OCI-LY3 (cell line): ENCODE measurements at regions not wholly inside any gene's neighbourhood (a gene's known extent, or its start where the extent isn't known, plus 50 kb on each side); places are given as distances from the start of the nearest gene placed in this dataset.

Source experiments
- H2AFZ ChIP-seq: fragments of 200-600, 300-600 bp; shearing (Covaris generic); 2 replicates; pipeline ENCODE4 v1.6.0; 2014; ENCODE audit warnings: antibody characterized with exemption, low read depth, low read length
- H3K27ac ChIP-seq: fragments of 200-600, 300-600 bp; sonication (generic); 2 replicates; pipeline ENCODE4 v1.5.1; 2014; ENCODE audit warnings: mild to moderate bottlenecking, low read length, moderate library complexity, mixed read lengths
- H3K27me3 ChIP-seq: fragments of 200-600, 300-600 bp; sonication (generic); 2 replicates; pipeline ENCODE4 v1.6.1; 2014; ENCODE audit warnings: low read depth, low read length, mixed read lengths
- H3K36me3 ChIP-seq: fragments of 200-600, 300-600 bp; sonication (generic); replicated peaks from 2 replicates; pipeline ENCODE3; 2014; ENCODE audit warnings: low read depth, low read length, mixed read lengths
- H3K4me1 ChIP-seq: fragments of 300-600, 200-600 bp; sonication (generic); 2 replicates; pipeline ENCODE4 v1.6.1; 2014; ENCODE audit warnings: low read length, mixed read lengths
- H3K4me2 ChIP-seq: fragments of 200-600, 300-600 bp; sonication (generic); 2 replicates; pipeline ENCODE4 v1.6.1; 2014; ENCODE audit warnings: low read length, mixed read lengths
- H3K4me3 ChIP-seq: fragments of 300-600, 200-600 bp; sonication (generic); 2 replicates; pipeline ENCODE4 v1.5.1; 2014; ENCODE audit warnings: antibody characterized with exemption, mild to moderate bottlenecking, low read length, moderate library complexity
- H3K79me2 ChIP-seq: fragments of 300-600, 200-600 bp; shearing (Covaris generic); 2 replicates; pipeline ENCODE4 v1.6.1; 2014; ENCODE audit warnings: mild to moderate bottlenecking, low read length, mixed read lengths
- H3K9ac ChIP-seq: fragments of 300-600, 200-600 bp; shearing (Covaris generic); 2 replicates; pipeline ENCODE4 v1.6.0; 2014; ENCODE audit warnings: mild to moderate bottlenecking, low read length, moderate library complexity
- H3K9me3 ChIP-seq: fragments of 200-600, 300-600 bp; shearing (Covaris generic); 2 replicates; pipeline ENCODE4 v1.6.1; 2014; ENCODE audit warnings: low read length, mixed read lengths; ENCODE audit not compliant: insufficient read depth
- H4K20me1 ChIP-seq: fragments of 200-600, 300-600 bp; sonication (generic); 2 replicates; pipeline ENCODE4 v1.6.1; 2016; ENCODE audit warnings: low read length, mixed read lengths; ENCODE audit not compliant: insufficient read depth
- EZH2phosphoT487 ChIP-seq: fragments of 200-600 bp; shearing (Covaris generic); IDR thresholded peaks from 2 replicates; pipeline ENCODE4 v1.6.1; 2018; ENCODE audit warnings: antibody characterized with exemption, mixed run types, low read depth
- TF ChIP-seq, protein P1 (sequence below): fragments of 200-600, 300-600 bp; sonication (generic); IDR thresholded peaks from 2 replicates; pipeline ENCODE4 v1.5.1; 2014; ENCODE audit warnings: antibody characterized with exemption, low read length, low read depth

DNA sequence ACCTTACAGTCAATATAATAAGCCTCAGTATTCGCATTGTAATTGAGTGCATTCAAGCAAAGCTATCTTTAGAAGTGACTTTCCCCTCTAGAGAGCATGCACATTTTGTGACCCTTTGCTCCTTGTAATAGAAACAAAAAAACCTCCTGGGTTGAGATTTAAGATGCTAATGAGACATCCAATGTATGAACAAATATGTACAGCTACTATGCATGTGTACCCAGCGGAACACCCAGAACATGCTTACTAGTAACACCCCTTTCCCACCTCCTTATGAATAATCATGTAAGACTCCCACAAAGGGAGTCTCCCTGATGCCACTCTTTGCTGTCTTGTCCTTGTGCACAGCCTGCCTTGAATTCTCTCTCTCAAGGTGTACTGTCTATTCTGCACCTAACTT is 205.5 kb downstream of the PRR32 start:
- H3K27ac ChIP-seq = no peak overlapping the region
- no peak overlapping the region for H3K4me3 ChIP-seq
- no peaks in the 10 kb centered on the region for H3K27me3 ChIP-seq
- H2AFZ ChIP-seq = no peak overlapping the region
- H3K9me3 ChIP-seq = no peaks in the 10 kb centered on the region
- H4K20me1 ChIP-seq = no peaks in the 10 kb centered on the region
- no peak overlapping the region for H3K9ac ChIP-seq
- H3K4me1 ChIP-seq = no peaks in the 10 kb centered on the region
- no peaks in the 10 kb centered on the region for H3K36me3 ChIP-seq
- TF ChIP-seq EZH2phosphoT487 = no peak
- H3K4me2 ChIP-seq = no peak overlapping the region
- no peaks in the 10 kb centered on the region for H3K79me2 ChIP-seq

DNA sequence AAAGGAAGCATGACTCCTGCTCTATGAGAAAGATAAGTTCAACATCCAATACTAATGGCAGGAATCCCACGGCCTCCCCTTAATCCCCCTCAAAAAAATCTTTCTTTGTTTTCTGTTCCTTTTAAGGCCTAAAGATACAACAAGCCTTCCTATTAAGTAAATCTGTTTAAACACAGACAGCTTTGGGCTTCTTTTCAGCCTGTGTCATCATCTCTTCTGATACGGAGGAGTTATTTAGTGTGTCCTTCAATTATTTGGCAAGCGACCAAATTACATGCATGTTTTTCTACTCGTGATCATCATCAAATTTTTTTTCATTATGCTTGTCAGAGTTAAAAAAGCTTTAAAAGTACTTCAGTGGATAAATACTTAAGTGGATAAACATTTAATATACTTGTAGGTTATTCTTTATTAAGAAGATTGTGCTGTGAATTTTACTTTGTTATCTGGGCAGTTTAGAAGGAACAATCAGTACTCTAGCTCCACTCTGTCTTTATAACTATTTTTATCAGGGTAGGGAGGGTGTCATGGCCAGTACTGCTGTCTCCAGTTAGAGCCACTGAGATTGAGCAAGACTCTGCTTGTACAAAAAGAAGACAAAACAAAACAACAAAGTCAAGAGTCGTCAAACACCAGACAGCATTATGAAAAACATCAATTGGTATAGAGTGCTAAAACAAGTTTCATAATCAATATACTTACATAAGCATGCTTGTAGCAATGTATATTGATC is 210.7 kb downstream of the PRR32 start:
- TF ChIP-seq, protein P1, sequence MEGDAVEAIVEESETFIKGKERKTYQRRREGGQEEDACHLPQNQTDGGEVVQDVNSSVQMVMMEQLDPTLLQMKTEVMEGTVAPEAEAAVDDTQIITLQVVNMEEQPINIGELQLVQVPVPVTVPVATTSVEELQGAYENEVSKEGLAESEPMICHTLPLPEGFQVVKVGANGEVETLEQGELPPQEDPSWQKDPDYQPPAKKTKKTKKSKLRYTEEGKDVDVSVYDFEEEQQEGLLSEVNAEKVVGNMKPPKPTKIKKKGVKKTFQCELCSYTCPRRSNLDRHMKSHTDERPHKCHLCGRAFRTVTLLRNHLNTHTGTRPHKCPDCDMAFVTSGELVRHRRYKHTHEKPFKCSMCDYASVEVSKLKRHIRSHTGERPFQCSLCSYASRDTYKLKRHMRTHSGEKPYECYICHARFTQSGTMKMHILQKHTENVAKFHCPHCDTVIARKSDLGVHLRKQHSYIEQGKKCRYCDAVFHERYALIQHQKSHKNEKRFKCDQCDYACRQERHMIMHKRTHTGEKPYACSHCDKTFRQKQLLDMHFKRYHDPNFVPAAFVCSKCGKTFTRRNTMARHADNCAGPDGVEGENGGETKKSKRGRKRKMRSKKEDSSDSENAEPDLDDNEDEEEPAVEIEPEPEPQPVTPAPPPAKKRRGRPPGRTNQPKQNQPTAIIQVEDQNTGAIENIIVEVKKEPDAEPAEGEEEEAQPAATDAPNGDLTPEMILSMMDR = no peak
- no peak for TF ChIP-seq EZH2phosphoT487
- no peak overlapping the region for H2AFZ ChIP-seq
- no peak overlapping the region for H3K27ac ChIP-seq
- no peak overlapping the region for H3K4me2 ChIP-seq
- H3K36me3 ChIP-seq = no peaks in the 10 kb centered on the region
- H3K4me3 ChIP-seq = no peak overlapping the region
- H3K79me2 ChIP-seq = no peaks in the 10 kb centered on the region
- H3K9ac ChIP-seq = no peak overlapping the region
- no peaks in the 10 kb centered on the region for H4K20me1 ChIP-seq
- no peaks in the 10 kb centered on the region for H3K27me3 ChIP-seq
- H3K9me3 ChIP-seq = no peaks in the 10 kb centered on the region
- no peaks in the 10 kb centered on the region for H3K4me1 ChIP-seq

DNA sequence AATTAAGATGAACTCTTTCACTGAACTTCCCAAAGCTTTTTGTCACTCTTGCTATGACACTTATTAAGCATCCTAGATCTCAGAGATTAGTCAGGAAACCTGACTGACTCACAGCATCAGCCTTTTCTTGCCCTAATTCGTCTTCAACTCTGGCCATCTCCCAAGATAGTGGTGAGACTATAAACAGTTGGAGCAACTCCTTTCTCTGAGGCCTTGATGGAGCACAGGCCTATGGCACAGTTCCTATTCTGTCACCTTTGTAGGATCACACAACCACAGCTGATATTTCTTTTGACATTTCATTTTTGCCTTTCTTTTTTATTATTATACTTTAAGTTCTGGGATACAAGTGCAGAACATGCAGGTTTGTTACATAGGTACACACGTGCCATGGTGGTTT is 217.6 kb downstream of the PRR32 start:
- H3K79me2 ChIP-seq = no peaks in the 10 kb centered on the region
- TF ChIP-seq EZH2phosphoT487 = no peak
- TF ChIP-seq, protein P1 = no peak
- no peak overlapping the region for H3K4me3 ChIP-seq
- no peak overlapping the region for H3K27ac ChIP-seq
- H2AFZ ChIP-seq = no peak overlapping the region
- H3K9ac ChIP-seq = no peak overlapping the region
- H3K4me2 ChIP-seq = no peak overlapping the region
- H3K36me3 ChIP-seq = no peaks in the 10 kb centered on the region
- H3K9me3 ChIP-seq = no peaks in the 10 kb centered on the region
- H3K27me3 ChIP-seq = no peaks in the 10 kb centered on the region
- H3K4me1 ChIP-seq = no peaks in the 10 kb centered on the region
- H4K20me1 ChIP-seq = no peaks in the 10 kb centered on the region

DNA sequence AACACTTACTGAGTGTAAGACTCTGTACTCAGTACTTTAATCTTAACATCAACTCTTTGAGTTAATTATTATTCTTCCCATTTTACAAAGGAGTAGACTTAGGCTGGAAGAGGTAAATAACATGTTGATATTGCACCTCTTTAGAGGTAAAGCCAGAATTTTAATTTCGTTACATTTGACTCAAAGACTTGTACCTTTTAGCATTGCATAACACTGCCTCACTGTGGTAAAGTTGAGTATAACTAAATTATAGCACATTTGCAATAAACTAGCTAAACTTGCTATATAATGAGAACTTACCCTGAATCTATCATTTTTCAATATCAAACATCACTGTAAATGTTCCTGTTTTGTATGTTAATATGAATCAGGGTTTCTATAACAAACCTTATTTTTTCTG is 218.5 kb downstream of the PRR32 start:
- Histone ChIP-seq H3K4me3 (no peak overlapping the region), H3K4me2 (no peak overlapping the region), H3K79me2 (no peaks in the 10 kb centered on the region), H2AFZ (no peak overlapping the region), H3K27ac (no peak overlapping the region), H4K20me1 (no peaks in the 10 kb centered on the region), H3K27me3 (no peaks in the 10 kb centered on the region), H3K9me3 (no peaks in the 10 kb centered on the region), H3K9ac (no peak overlapping the region), H3K36me3 (no peaks in the 10 kb centered on the region), H3K4me1 (no peaks in the 10 kb centered on the region)
- TF ChIP-seq, protein P1 = peak; percentile 60
- no peak for TF ChIP-seq EZH2phosphoT487
